ENCODE measurements at regions not wholly inside any gene's neighbourhood (a gene's known extent, or its start where the extent isn't known, plus 50 kb on each side); places are given as distances from the start of the nearest gene placed in this dataset.

GRCh38 chr3:14254812-14255702 lies 76.4 kb downstream of the LSM3 start:
- Histone ChIP-seq H3K36me3 (no peaks in the 10 kb centered on the region), H3K9me3 (no peaks in the 10 kb centered on the region), H3K4me3 (no peak overlapping the region), H3K4me1 (peaks cover 0 to 10% (median 0%) of the 10 kb centered on the region in 9 donors), H3K27me3 (peaks cover 0 to 20% (median 15%) of the 10 kb centered on the region in 7 donors), H3K27ac (no peak overlapping the region)
- peak in 1 of 8 donors; percentile 7 for ATAC-seq
- DNase-seq, result no peak
- TF ChIP-seq CTCF (IDR thresholded peaks at IDR 0.05), result no peak
- WGBS, 2 donors, result 95 to 96% methylated on average over 9 of the region's 9 CpGs
- intact Hi-C loops (cut with DNase I), result loop anchor here in 3 of 10 donors (2.0 to 10.0 kb wide), 3 partner anchors 50 to 137 kb away; no protein-coding TSS in a partner anchor

- Histone ChIP-seq H3K4me1 (peaks cover 0 to 10% (median 2%) of the 10 kb centered on the region in 9 donors), H3K4me3 (no peak overlapping the region), H3K9me3 (no peaks in the 10 kb centered on the region), H3K27me3 (peaks cover 0 to 26% (median 15%) of the 10 kb centered on the region in 7 donors), H3K36me3 (no peaks in the 10 kb centered on the region), H3K27ac (no peak overlapping the region)
- no peak for DNase-seq
- no peak for TF ChIP-seq CTCF (IDR thresholded peaks at IDR 0.05)
- peak in 3 of 8 donors; percentile 14 to 42 (median 22) for ATAC-seq
- intact Hi-C loops (cut with DNase I), result loop anchor here in 2 of 10 donors (5.0 to 10.0 kb wide), 2 partner anchors 51 to 136 kb away; no protein-coding TSS in a partner anchor
- 30 to 44% methylated on average over 2 of the region's 2 CpGs for WGBS, 2 donors
Measured at GRCh38 chr3:14256046-14256445, 77.4 kb downstream of the LSM3 start.

GRCh38 chr3:14256561-14257342 lies 78.1 kb downstream of the LSM3 start:
- H3K27ac ChIP-seq, result no peak overlapping the region
- no peaks in the 10 kb centered on the region for H3K9me3 ChIP-seq
- peaks cover 0 to 26% (median 15%) of the 10 kb centered on the region in 7 donors for H3K27me3 ChIP-seq
- intact Hi-C loops (cut with DNase I), result loop anchor here in 2 of 10 donors (5.0 to 10.0 kb wide), 2 partner anchors 52 to 136 kb away; no protein-coding TSS in a partner anchor
- H3K4me1 ChIP-seq, result peaks cover 0 to 14% (median 7%) of the 10 kb centered on the region in 9 donors
- no peaks in the 10 kb centered on the region for H3K36me3 ChIP-seq
- WGBS, 2 donors, result 61 to 68% methylated on average over 9 of the region's 9 CpGs
- no peak for TF ChIP-seq CTCF (IDR thresholded peaks at IDR 0.05)
- no peak overlapping the region for H3K4me3 ChIP-seq
- ATAC-seq (peak in 6 of 8 donors; percentile 15 to 66 (median 20)), DNase-seq (no peak)
